ENCODE measurements at regions not wholly inside any gene's neighbourhood (a gene's known extent, or its start where the extent isn't known, plus 50 kb on each side); places are given as distances from the start of the nearest gene placed in this dataset.
"Not testable (repeated sequence)": the region's sequence is repeated elsewhere in the genome, so short reads cannot be mapped to it uniquely, and the experiment has no call there.

- DNase-seq (ENCODE audit: low read depth) = not testable (repeated sequence)
Observed at GRCh38 chr2:87198422-87198821, 176.8 kb upstream of the PLGLB1 start.

- not testable (repeated sequence) for DNase-seq (ENCODE audit: low read depth)
Observed at GRCh38 chr2:87199228-87199627, 177.6 kb upstream of the PLGLB1 start.

GRCh38 chr2:87204569-87205147 is 183.0 kb upstream of the PLGLB1 start:
- DNase-seq (ENCODE audit: low read depth) = not testable (repeated sequence)

- DNase-seq (ENCODE audit: low read depth) = not testable (repeated sequence)
Observed at GRCh38 chr2:87212938-87213337, 191.3 kb upstream of the PLGLB1 start.

- not testable (repeated sequence) for DNase-seq (ENCODE audit: low read depth)
Observed at GRCh38 chr2:87217005-87217404, 195.4 kb upstream of the PLGLB1 start.

GRCh38 chr2:87217741-87218410 is 196.2 kb upstream of the PLGLB1 start:
- DNase-seq (ENCODE audit: low read depth) = peak; percentile 28

- DNase-seq (ENCODE audit: low read depth) = not testable (repeated sequence)
Observed at GRCh38 chr2:87220651-87221050, 199.0 kb upstream of the PLGLB1 start.

GRCh38 chr2:87222131-87222530 is 200.5 kb upstream of the PLGLB1 start:
- not testable (repeated sequence) for DNase-seq (ENCODE audit: low read depth)

GRCh38 chr2:87223873-87224272 is 202.2 kb upstream of the PLGLB1 start:
- not testable (repeated sequence) for DNase-seq (ENCODE audit: low read depth)

GRCh38 chr2:87229091-87229689 is 207.5 kb upstream of the PLGLB1 start:
- not testable (repeated sequence) for DNase-seq (ENCODE audit: low read depth)

- not testable (repeated sequence) for DNase-seq (ENCODE audit: low read depth)
Observed at GRCh38 chr2:87229964-87230363, 208.3 kb upstream of the PLGLB1 start.

- DNase-seq (ENCODE audit: low read depth) = not testable (repeated sequence)
Observed at GRCh38 chr2:87235333-87235981, 213.8 kb upstream of the PLGLB1 start.

- not testable (repeated sequence) for DNase-seq (ENCODE audit: low read depth)
Observed at GRCh38 chr2:87237570-87238336, 216.1 kb upstream of the PLGLB1 start.

GRCh38 chr2:87239558-87240215 is 218.0 kb upstream of the PLGLB1 start:
- DNase-seq (ENCODE audit: low read depth) = not testable (repeated sequence)

- not testable (repeated sequence) for DNase-seq (ENCODE audit: low read depth)
Observed at GRCh38 chr2:87246066-87246717, 224.5 kb upstream of the PLGLB1 start.

GRCh38 chr2:87252046-87252445 is 230.4 kb upstream of the PLGLB1 start:
- not testable (repeated sequence) for DNase-seq (ENCODE audit: low read depth)

GRCh38 chr2:87254562-87254961 is 232.9 kb upstream of the PLGLB1 start:
- DNase-seq (ENCODE audit: low read depth) = not testable (repeated sequence)

- not testable (repeated sequence) for DNase-seq (ENCODE audit: low read depth)
Observed at GRCh38 chr2:87255410-87255809, 233.8 kb upstream of the PLGLB1 start.

GRCh38 chr2:87258887-87259286 is 237.2 kb upstream of the PLGLB1 start:
- DNase-seq (ENCODE audit: low read depth) = not testable (repeated sequence)

- DNase-seq (ENCODE audit: low read depth) = not testable (repeated sequence)
Observed at GRCh38 chr2:87262184-87262702, 240.6 kb upstream of the PLGLB1 start.
